ENCODE measurements at regions not wholly inside any gene's neighbourhood (a gene's known extent, or its start where the extent isn't known, plus 50 kb on each side); places are given as distances from the start of the nearest gene placed in this dataset.

GRCh38 chr14:76678244-76678800 lies 82.9 kb upstream of the VASH1 start:
- intact Hi-C loops (cut with DNase I) = no loop called here
- Histone ChIP-seq H3K36me3 (no peaks in the 10 kb centered on the region), H3K27ac (no peak overlapping the region), H3K9me3 (peaks cover 20% of the 10 kb centered on the region), H3K4me3 (no peak overlapping the region), H3K4me1 (no peaks in the 10 kb centered on the region), H3K27me3 (ENCODE audit: low read depth) (no peaks in the 10 kb centered on the region)
- DNase-seq (no peak), ATAC-seq (no peak)
- no peak for TF ChIP-seq CTCF (IDR thresholded peaks at IDR 0.05)

GRCh38 chr14:76682367-76682766 lies 78.9 kb upstream of the VASH1 start:
- Histone ChIP-seq H3K27me3 (ENCODE audit: low read depth) (no peaks in the 10 kb centered on the region), H3K27ac (no peak overlapping the region), H3K4me1 (no peaks in the 10 kb centered on the region), H3K36me3 (no peaks in the 10 kb centered on the region), H3K9me3 (peaks cover 23% of the 10 kb centered on the region), H3K4me3 (no peak overlapping the region)
- no peak for TF ChIP-seq CTCF (IDR thresholded peaks at IDR 0.05)
- ATAC-seq (no peak), DNase-seq (no peak)
- intact Hi-C loops (cut with DNase I) = no loop called here

GRCh38 chr14:76686646-76687045 lies 74.6 kb upstream of the VASH1 start:
- H3K9me3 ChIP-seq = peaks cover 26% of the 10 kb centered on the region
- ATAC-seq (no peak), DNase-seq (no peak)
- H3K4me3 ChIP-seq = no peak overlapping the region
- H3K36me3 ChIP-seq = no peaks in the 10 kb centered on the region
- H3K4me1 ChIP-seq = no peaks in the 10 kb centered on the region
- TF ChIP-seq CTCF (IDR thresholded peaks at IDR 0.05) = no peak
- intact Hi-C loops (cut with DNase I) = no loop called here
- H3K27me3 ChIP-seq (ENCODE audit: low read depth) = no peaks in the 10 kb centered on the region
- H3K27ac ChIP-seq = no peak overlapping the region

GRCh38 chr14:76687611-76688382 lies 73.5 kb upstream of the VASH1 start:
- ATAC-seq (no peak), DNase-seq (no peak)
- no peak for TF ChIP-seq CTCF (IDR thresholded peaks at IDR 0.05)
- intact Hi-C loops (cut with DNase I) = no loop called here
- Histone ChIP-seq H3K4me1 (no peaks in the 10 kb centered on the region), H3K9me3 (peaks cover 14% of the 10 kb centered on the region), H3K27me3 (ENCODE audit: low read depth) (no peaks in the 10 kb centered on the region), H3K4me3 (no peak overlapping the region), H3K36me3 (no peaks in the 10 kb centered on the region), H3K27ac (no peak overlapping the region)

GRCh38 chr14:76688383-76688671 lies 72.9 kb upstream of the VASH1 start:
- no peak for DNase-seq
- H3K36me3 ChIP-seq = no peaks in the 10 kb centered on the region
- H3K9me3 ChIP-seq = peaks cover 9% of the 10 kb centered on the region
- no peak overlapping the region for H3K4me3 ChIP-seq
- no peaks in the 10 kb centered on the region for H3K27me3 ChIP-seq (ENCODE audit: low read depth)
- intact Hi-C loops (cut with DNase I) = no loop called here
- TF ChIP-seq CTCF (IDR thresholded peaks at IDR 0.05) = no peak
- H3K27ac ChIP-seq = no peak overlapping the region
- ATAC-seq = no peak
- no peaks in the 10 kb centered on the region for H3K4me1 ChIP-seq
